ENCODE measurements at regions not wholly inside any gene's neighbourhood (a gene's known extent, or its start where the extent isn't known, plus 50 kb on each side); places are given as distances from the start of the nearest gene placed in this dataset.
"Not testable (repeated sequence)": the region's sequence is repeated elsewhere in the genome, so short reads cannot be mapped to it uniquely, and the experiment has no call there.

- H3K27ac ChIP-seq (ENCODE audit: low read depth, low read length), result no peak overlapping the region
- no peaks in the 10 kb centered on the region for H3K27me3 ChIP-seq (ENCODE audit: control insufficient read depth, insufficient read depth, low read length)
- no peaks in the 10 kb centered on the region for H3K4me1 ChIP-seq (ENCODE audit: control insufficient read depth, insufficient read depth, low read length)
- DNase-seq (ENCODE audit: low read depth in 4 of 6, low spot score in 6 of 6), result no peak
- H3K36me3 ChIP-seq (ENCODE audit: control insufficient read depth, insufficient read depth, low read length), result no peaks in the 10 kb centered on the region
- no peaks in the 10 kb centered on the region for H3K9me3 ChIP-seq (ENCODE audit: control insufficient read depth, insufficient read depth, low read length)
- H3K4me3 ChIP-seq (ENCODE audit: low read depth, low read length), result no peak overlapping the region
- WGBS (ENCODE audit: insufficient coverage), result 41% methylated on average over 4 of the region's 4 CpGs
These were observed 166.0 kb downstream of the SLC38A4 start for GRCh38 chr12:46659824-46660223.

GRCh38 chr12:46659032-46659650, 166.7 kb downstream of the SLC38A4 start:
- DNase-seq (ENCODE audit: low read depth in 4 of 6, low spot score in 6 of 6), result no peak
- Histone ChIP-seq H3K4me3 (ENCODE audit: low read depth, low read length) (no peak overlapping the region), H3K4me1 (ENCODE audit: control insufficient read depth, insufficient read depth, low read length) (no peaks in the 10 kb centered on the region), H3K9me3 (ENCODE audit: control insufficient read depth, insufficient read depth, low read length) (no peaks in the 10 kb centered on the region), H3K36me3 (ENCODE audit: control insufficient read depth, insufficient read depth, low read length) (no peaks in the 10 kb centered on the region), H3K27me3 (ENCODE audit: control insufficient read depth, insufficient read depth, low read length) (no peaks in the 10 kb centered on the region), H3K27ac (ENCODE audit: low read depth, low read length) (no peak overlapping the region)
- WGBS (ENCODE audit: insufficient coverage), result 25% methylated on average over 2 of the region's 10 CpGs

GRCh38 chr12:46657453-46658411, 168.1 kb downstream of the SLC38A4 start:
- no CpG with 5 or more reads among the region's 4 CpGs for WGBS (ENCODE audit: insufficient coverage)
- Histone ChIP-seq H3K27me3 (ENCODE audit: control insufficient read depth, insufficient read depth, low read length) (no peaks in the 10 kb centered on the region), H3K9me3 (ENCODE audit: control insufficient read depth, insufficient read depth, low read length) (no peaks in the 10 kb centered on the region), H3K4me3 (ENCODE audit: low read depth, low read length) (no peak overlapping the region), H3K27ac (ENCODE audit: low read depth, low read length) (no peak overlapping the region), H3K36me3 (ENCODE audit: control insufficient read depth, insufficient read depth, low read length) (no peaks in the 10 kb centered on the region), H3K4me1 (ENCODE audit: control insufficient read depth, insufficient read depth, low read length) (no peaks in the 10 kb centered on the region)
- DNase-seq (ENCODE audit: low read depth in 4 of 6, low spot score in 6 of 6), result no peak

GRCh38 chr12:46655984-46656383, 169.8 kb downstream of the SLC38A4 start:
- not testable (repeated sequence) for H3K4me1 ChIP-seq (ENCODE audit: control insufficient read depth, insufficient read depth, low read length); H3K36me3 ChIP-seq (ENCODE audit: control insufficient read depth, insufficient read depth, low read length); H3K27ac ChIP-seq (ENCODE audit: low read depth, low read length); H3K9me3 ChIP-seq (ENCODE audit: control insufficient read depth, insufficient read depth, low read length); DNase-seq (ENCODE audit: low read depth in 4 of 6, low spot score in 6 of 6); H3K27me3 ChIP-seq (ENCODE audit: control insufficient read depth, insufficient read depth, low read length); H3K4me3 ChIP-seq (ENCODE audit: low read depth, low read length)
- WGBS (ENCODE audit: insufficient coverage), result 93% methylated on average over 2 of the region's 3 CpGs

GRCh38 chr12:46653311-46653710, 172.5 kb downstream of the SLC38A4 start:
- H3K27ac ChIP-seq (ENCODE audit: low read depth, low read length), result no peak overlapping the region
- H3K27me3 ChIP-seq (ENCODE audit: control insufficient read depth, insufficient read depth, low read length), result no peaks in the 10 kb centered on the region
- no CpG with 5 or more reads among the region's 2 CpGs for WGBS (ENCODE audit: insufficient coverage)
- no peaks in the 10 kb centered on the region for H3K36me3 ChIP-seq (ENCODE audit: control insufficient read depth, insufficient read depth, low read length)
- H3K9me3 ChIP-seq (ENCODE audit: control insufficient read depth, insufficient read depth, low read length), result no peaks in the 10 kb centered on the region
- no peak overlapping the region for H3K4me3 ChIP-seq (ENCODE audit: low read depth, low read length)
- no peak for DNase-seq (ENCODE audit: low read depth in 4 of 6, low spot score in 6 of 6)
- H3K4me1 ChIP-seq (ENCODE audit: control insufficient read depth, insufficient read depth, low read length), result no peaks in the 10 kb centered on the region

GRCh38 chr12:46652692-46653091, 173.1 kb downstream of the SLC38A4 start:
- Histone ChIP-seq H3K27ac (ENCODE audit: low read depth, low read length) (no peak overlapping the region), H3K4me1 (ENCODE audit: control insufficient read depth, insufficient read depth, low read length) (no peaks in the 10 kb centered on the region), H3K27me3 (ENCODE audit: control insufficient read depth, insufficient read depth, low read length) (no peaks in the 10 kb centered on the region), H3K9me3 (ENCODE audit: control insufficient read depth, insufficient read depth, low read length) (no peaks in the 10 kb centered on the region), H3K4me3 (ENCODE audit: low read depth, low read length) (no peak overlapping the region), H3K36me3 (ENCODE audit: control insufficient read depth, insufficient read depth, low read length) (no peaks in the 10 kb centered on the region)
- DNase-seq (ENCODE audit: low read depth in 4 of 6, low spot score in 6 of 6), result no peak

GRCh38 chr12:46650688-46651087, 175.1 kb downstream of the SLC38A4 start:
- Histone ChIP-seq H3K4me1 (ENCODE audit: control insufficient read depth, insufficient read depth, low read length) (no peaks in the 10 kb centered on the region), H3K9me3 (ENCODE audit: control insufficient read depth, insufficient read depth, low read length) (no peaks in the 10 kb centered on the region), H3K4me3 (ENCODE audit: low read depth, low read length) (no peak overlapping the region), H3K27ac (ENCODE audit: low read depth, low read length) (no peak overlapping the region), H3K27me3 (ENCODE audit: control insufficient read depth, insufficient read depth, low read length) (no peaks in the 10 kb centered on the region), H3K36me3 (ENCODE audit: control insufficient read depth, insufficient read depth, low read length) (no peaks in the 10 kb centered on the region)
- DNase-seq (ENCODE audit: low read depth in 4 of 6, low spot score in 6 of 6), result no peak
- no CpG with 5 or more reads among the region's 4 CpGs for WGBS (ENCODE audit: insufficient coverage)

GRCh38 chr12:46649433-46649832, 176.4 kb downstream of the SLC38A4 start:
- H3K4me3 ChIP-seq (ENCODE audit: low read depth, low read length), result no peak overlapping the region
- no peak for DNase-seq (ENCODE audit: low read depth in 4 of 6, low spot score in 6 of 6)
- WGBS (ENCODE audit: insufficient coverage), result 90% methylated on average over 2 of the region's 4 CpGs
- no peaks in the 10 kb centered on the region for H3K36me3 ChIP-seq (ENCODE audit: control insufficient read depth, insufficient read depth, low read length)
- H3K27me3 ChIP-seq (ENCODE audit: control insufficient read depth, insufficient read depth, low read length), result no peaks in the 10 kb centered on the region
- H3K9me3 ChIP-seq (ENCODE audit: control insufficient read depth, insufficient read depth, low read length), result no peaks in the 10 kb centered on the region
- H3K27ac ChIP-seq (ENCODE audit: low read depth, low read length), result no peak overlapping the region
- no peaks in the 10 kb centered on the region for H3K4me1 ChIP-seq (ENCODE audit: control insufficient read depth, insufficient read depth, low read length)

- Histone ChIP-seq H3K4me1 (ENCODE audit: control insufficient read depth, insufficient read depth, low read length) (no peaks in the 10 kb centered on the region), H3K36me3 (ENCODE audit: control insufficient read depth, insufficient read depth, low read length) (no peaks in the 10 kb centered on the region), H3K4me3 (ENCODE audit: low read depth, low read length) (no peak overlapping the region), H3K27ac (ENCODE audit: low read depth, low read length) (no peak overlapping the region), H3K9me3 (ENCODE audit: control insufficient read depth, insufficient read depth, low read length) (peaks cover 3% of the 10 kb centered on the region), H3K27me3 (ENCODE audit: control insufficient read depth, insufficient read depth, low read length) (no peaks in the 10 kb centered on the region)
- no CpG with 5 or more reads among the region's 2 CpGs for WGBS (ENCODE audit: insufficient coverage)
- DNase-seq (ENCODE audit: low read depth in 4 of 6, low spot score in 6 of 6), result no peak
These were observed 178.8 kb downstream of the SLC38A4 start for GRCh38 chr12:46647034-46647433.

GRCh38 chr12:46641649-46642048, 184.1 kb downstream of the SLC38A4 start:
- not testable (repeated sequence) for H3K36me3 ChIP-seq (ENCODE audit: control insufficient read depth, insufficient read depth, low read length); H3K4me3 ChIP-seq (ENCODE audit: low read depth, low read length); H3K27me3 ChIP-seq (ENCODE audit: control insufficient read depth, insufficient read depth, low read length); H3K9me3 ChIP-seq (ENCODE audit: control insufficient read depth, insufficient read depth, low read length); H3K4me1 ChIP-seq (ENCODE audit: control insufficient read depth, insufficient read depth, low read length); H3K27ac ChIP-seq (ENCODE audit: low read depth, low read length); DNase-seq (ENCODE audit: low read depth in 4 of 6, low spot score in 6 of 6)
- no CpG with 5 or more reads among the region's 2 CpGs for WGBS (ENCODE audit: insufficient coverage)
